DMS 273 (cell line): ENCODE measurements at regions not wholly inside any gene's neighbourhood (a gene's known extent, or its start where the extent isn't known, plus 50 kb on each side); places are given as distances from the start of the nearest gene placed in this dataset.

ENCODE experiments used
- DNase-seq: peaks from one replicate; lab custom pipeline; 2025; ENCODE audit not compliant: unreplicated experiment; lab: John Stamatoyannopoulos, UW

- DNase-seq: no peak
These were observed 165.2 kb downstream of the NTMT2 start for GRCh38 chr1:170310951-170311350.

DNA sequence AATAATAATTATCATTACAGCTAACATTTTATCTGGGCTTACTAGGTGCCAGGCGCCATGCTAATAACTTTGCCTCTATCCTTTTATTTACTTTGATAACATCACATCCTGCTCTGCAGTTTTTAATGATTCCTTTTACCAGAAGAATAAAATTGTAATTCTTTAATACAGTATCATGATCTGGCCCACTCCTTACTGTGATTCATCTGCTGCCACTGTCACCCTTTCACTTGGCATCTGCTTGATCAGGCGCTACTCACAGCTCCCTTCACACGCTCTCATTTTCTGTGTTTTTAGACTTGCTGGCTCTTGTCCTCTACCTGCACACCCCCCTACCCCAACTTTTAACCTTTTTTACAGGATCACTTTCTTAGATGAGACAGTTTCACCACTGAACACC is 167.5 kb downstream of the NTMT2 start:
- DNase-seq: no peak

DNA sequence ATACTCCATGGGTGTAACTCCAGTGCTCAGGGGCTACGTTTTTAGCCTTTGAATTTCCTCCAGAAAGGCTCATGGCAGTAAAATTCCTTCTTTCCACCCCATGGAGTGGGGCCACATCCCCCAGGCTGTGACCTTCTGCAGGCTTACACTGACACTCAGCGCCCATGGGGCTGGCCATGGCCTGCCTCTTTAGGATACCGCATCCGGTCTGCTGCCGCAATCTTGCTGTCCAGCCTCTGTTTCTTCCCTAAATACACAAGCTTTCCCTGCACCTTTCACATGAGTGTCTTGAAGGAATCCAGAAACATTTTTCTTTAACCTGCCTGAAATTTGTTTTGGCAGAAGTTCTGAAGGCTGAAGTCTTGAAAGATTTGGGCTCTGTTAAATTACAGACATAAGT is 170.5 kb downstream of the NTMT2 start:
- no peak for DNase-seq

DNA sequence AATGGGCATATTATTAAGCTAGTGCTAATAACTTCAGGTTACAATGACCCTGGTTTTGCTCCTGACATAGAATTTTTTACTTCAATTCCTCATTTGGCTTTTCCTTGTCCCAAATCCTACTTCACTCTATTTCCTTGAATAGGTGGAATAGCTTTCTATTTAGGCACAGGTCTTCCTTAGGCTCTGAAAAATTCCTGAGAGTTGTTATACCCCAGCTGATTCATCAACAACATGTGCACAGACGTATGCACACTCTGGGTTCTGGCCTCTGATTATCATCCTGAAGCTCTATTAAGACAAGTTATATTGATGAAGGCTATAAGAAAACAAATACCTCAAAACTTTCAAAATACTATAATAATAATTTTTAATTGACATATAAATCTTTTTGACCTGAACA is 172.4 kb downstream of the NTMT2 start:
- no peak for DNase-seq

DNA sequence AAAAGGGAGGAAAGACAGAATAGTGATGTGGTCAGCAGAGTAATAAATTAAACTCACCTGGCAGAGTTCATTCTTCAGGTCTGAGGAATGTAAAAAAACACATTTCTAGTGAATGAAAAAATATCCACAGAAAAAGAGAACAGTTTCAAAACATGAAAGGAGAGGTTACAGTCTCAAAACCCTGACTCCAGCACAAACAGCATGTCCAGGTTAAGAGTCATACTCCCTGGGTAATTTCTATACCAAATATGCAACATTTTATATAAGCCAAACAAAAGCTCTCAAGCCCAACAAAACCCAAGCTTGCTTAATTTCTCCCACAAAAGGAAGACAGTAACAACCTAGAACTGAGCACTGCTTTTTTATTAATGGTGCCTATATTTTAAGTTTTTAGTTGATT is 173.0 kb downstream of the NTMT2 start:
- no peak for DNase-seq

DNA sequence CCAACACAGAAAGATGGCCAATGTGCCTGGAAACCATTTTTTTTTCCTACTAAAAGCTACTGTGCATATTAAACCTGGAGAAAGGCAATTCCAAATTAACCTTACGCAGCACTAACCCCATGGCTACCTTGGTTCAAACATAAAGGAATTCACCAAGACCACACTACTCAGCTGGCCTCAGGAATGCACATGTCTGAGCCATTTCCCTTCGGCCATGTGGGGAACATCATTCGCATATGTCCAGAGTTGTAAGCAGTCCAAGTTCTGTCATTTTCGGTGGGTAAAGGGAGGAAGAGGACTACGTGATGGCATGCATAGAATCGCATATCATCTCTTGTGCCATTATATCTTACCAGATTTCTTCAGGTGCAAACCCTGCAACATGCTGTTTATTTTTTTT is 175.4 kb downstream of the NTMT2 start:
- DNase-seq: no peak

DNA sequence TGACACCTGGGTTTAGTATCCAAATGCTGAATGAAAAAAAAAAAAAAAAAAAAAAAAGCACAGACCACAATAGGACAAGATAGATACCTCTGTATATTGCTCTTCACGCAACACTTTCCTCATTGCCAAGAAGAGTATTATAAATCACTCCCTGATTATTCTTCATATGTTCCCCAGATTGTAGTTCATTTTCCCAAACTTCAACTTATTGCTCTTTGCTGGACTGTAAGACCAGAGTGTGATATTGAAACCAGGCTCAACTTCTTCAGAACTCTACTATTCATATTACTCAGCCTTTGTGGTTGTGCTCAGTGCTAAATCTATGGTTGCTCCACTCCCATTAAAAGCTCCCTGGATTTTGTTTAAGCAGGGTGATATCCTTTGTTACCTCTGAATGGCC is 180.4 kb downstream of the NTMT2 start:
- DNase-seq: no peak

DNA sequence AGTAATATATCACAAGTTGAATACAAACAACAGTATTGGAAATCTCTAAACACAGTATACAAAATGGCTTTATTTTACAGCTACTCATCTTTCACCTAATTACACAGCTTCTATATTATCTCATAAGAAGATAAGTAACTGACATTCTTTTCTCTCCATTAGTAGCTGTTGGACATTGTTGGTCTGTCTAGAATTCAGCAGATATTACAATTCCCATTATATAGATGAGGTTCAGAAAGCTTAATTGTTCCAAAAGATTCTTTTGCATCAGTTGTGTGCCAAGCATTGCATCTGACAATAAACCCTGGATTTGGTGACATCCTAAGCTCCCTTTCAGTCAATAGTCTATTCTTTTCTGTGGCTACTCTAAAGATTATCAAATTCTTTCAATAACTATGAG is 187.0 kb downstream of the NTMT2 start:
- no peak for DNase-seq

DNA sequence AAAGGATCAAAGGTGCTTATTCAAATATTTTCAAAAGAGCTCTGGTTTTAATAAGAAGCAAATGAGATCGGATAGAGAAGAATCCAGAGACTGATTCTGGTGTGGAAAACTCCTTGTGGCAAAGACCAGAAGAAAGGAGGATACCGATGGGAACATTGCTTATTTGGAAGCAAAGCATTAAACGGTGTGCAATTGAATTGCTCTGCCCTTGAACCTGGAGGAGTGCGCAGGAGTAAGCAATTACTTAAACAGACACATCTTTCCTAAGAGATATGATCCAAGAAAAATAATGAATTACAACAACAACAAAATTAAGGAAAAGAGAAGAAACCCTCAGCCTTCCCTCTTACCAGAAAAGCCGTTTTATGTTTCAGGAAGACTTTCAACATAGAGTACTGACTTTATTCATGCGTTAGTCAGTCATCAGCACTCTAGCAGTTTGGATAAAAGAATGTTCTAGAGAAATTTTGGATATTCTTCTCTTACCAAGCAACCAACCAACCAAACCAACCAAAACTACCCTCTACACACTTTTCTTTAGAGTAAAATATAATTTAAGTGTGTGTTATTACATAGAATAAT is 191.7 kb downstream of the NTMT2 start:
- no peak for DNase-seq

DNA sequence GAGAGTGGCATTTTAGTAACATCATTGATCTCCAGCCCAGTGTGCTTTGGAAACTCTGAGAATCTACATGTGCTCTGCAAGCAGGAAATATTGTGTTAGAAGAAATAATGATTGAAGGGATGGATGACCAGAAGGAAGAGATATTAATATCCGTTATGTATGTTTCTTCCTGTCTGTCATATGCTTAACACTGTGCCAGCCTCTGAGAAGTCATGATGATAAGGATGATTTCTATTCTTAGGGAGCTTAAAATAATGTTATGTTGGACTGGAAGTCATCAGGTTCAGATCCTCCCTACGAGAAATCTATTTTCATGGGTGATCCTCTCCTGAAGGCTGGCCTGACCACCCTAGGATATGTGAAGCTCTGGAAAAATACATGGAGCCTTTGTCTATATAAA is 192.4 kb upstream of the GORAB start:
- DNase-seq: no peak

GRCh38 chr1:170340308-170340707 is 191.7 kb upstream of the GORAB start:
- DNase-seq: no peak

- no peak for DNase-seq
These were observed 180.5 kb upstream of the GORAB start for GRCh38 chr1:170351366-170351946.

DNA sequence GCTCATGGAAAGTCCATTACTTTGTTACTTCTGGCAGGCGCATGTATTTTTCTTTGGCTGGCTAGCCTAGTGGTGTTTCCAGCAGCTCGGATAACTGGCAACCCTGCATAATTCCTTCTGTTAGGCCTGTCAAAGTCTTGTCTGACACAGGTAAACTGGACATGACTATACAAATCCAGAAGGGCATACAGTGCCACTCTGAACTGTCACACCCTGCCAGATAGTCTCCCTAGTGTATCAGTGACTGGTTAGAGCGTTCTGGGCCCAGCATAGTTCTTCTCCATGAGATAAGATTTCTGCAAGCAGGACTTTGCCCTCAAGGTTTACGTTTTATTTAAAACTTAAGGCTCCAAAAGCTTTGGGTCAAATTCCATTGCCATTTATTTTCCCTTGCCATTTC is 177.7 kb upstream of the GORAB start:
- no peak for DNase-seq

- no peak for DNase-seq
These were observed 177.3 kb upstream of the GORAB start for GRCh38 chr1:170354690-170355089.

GRCh38 chr1:170355267-170355801 is 176.6 kb upstream of the GORAB start:
- no peak for DNase-seq

- DNase-seq: no peak
These were observed 175.4 kb upstream of the GORAB start for GRCh38 chr1:170356585-170356984.

DNA sequence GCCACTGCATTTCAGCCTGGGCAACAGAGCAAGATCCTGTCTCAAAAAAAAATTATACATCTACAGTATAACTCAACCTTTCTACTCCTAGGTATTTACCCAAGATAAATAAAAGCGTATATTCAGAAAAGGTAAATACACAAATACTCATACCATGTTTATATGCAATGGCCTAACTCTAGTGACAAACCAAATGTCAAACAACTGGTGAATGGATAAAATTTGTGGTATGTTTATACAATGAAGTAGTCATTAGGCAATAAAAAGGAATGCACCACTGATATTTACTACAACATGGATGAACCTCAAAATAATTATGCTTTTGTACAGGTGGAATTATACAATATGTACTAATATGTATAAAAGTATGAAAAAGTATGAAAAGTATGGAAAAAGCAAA is 174.2 kb upstream of the GORAB start:
- DNase-seq: no peak

GRCh38 chr1:170360601-170361000 is 171.4 kb upstream of the GORAB start:
- DNase-seq: no peak

GRCh38 chr1:170365331-170365730 is 166.6 kb upstream of the GORAB start:
- DNase-seq: no peak

GRCh38 chr1:170366980-170367379 is 165.0 kb upstream of the GORAB start:
- DNase-seq: no peak

- no peak for DNase-seq
These were observed 164.4 kb upstream of the GORAB start for GRCh38 chr1:170367615-170368014.

GRCh38 chr1:170369000-170369399 is 163.0 kb upstream of the GORAB start:
- DNase-seq: no peak

DNA sequence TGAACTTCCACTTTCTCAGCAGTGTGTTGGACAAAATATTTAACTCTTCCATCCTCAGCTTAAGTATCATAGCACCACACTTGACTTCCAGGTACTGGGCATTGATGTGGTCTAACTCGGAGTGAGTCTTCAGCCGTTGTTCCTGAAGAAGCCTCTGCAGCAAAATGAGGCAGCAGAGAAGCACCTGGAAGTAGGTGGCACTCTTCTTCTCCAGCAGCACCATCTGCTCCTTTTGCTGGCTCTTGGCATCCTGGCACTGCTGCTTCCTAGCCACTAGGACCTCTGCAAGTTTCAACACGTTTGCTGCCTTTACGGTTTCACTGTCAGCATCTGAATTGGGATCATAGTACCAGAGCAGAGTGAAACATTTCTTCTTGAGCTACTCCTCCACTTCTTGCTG is 162.5 kb upstream of the GORAB start:
- DNase-seq: no peak
